GM13977 (cell line): ENCODE measurements at regions not wholly inside any gene's neighbourhood (a gene's known extent, or its start where the extent isn't known, plus 50 kb on each side); places are given as distances from the start of the nearest gene placed in this dataset.

Experiments
- DNase-seq: peaks from one replicate; pipeline ENCODE4 v3.0.0; 2012; ENCODE audit warnings: low spot score
- CTCF ChIP-seq: IDR thresholded peaks from 2 replicates; pipeline ENCODE4 v1.5.1; 2012; ENCODE audit warnings: mild to moderate bottlenecking, control low read depth; ENCODE audit not compliant: insufficient read depth; ENCODE audit errors: extremely low read depth, missing control alignments
- in situ Hi-C: fragments of 300-500 bp; cut with MboI; formaldehyde crosslinking; loops from one replicate; pipeline ENCODE4 v1.12.0; 2022; ENCODE audit warnings: low sequenced_read_pairs, low pct_unique_long_range_greater_than_20kb, mixed read lengths, inconsistent platforms; ENCODE audit not compliant: unreplicated experiment

- TF ChIP-seq CTCF, result no peak
- in situ Hi-C loops, result no loop called here
- DNase-seq, result no peak
Measured at GRCh38 chr15:39304201-39304841, 276.6 kb upstream of the THBS1 start.

- in situ Hi-C loops, result no loop called here
- no peak for DNase-seq
- no peak for TF ChIP-seq CTCF
Measured at GRCh38 chr15:39304931-39305728, 275.7 kb upstream of the THBS1 start.

GRCh38 chr15:39310633-39311032 is 270.2 kb upstream of the THBS1 start:
- in situ Hi-C loops, result no loop called here
- TF ChIP-seq CTCF, result no peak
- no peak for DNase-seq

GRCh38 chr15:39312984-39313383 is 267.9 kb upstream of the THBS1 start:
- in situ Hi-C loops, result no loop called here
- peak; percentile 10 for DNase-seq
- TF ChIP-seq CTCF, result peak; percentile 39

GRCh38 chr15:39313467-39313866 is 267.4 kb upstream of the THBS1 start:
- in situ Hi-C loops, result no loop called here
- no peak for DNase-seq
- no peak for TF ChIP-seq CTCF

GRCh38 chr15:39313881-39314280 is 267.0 kb upstream of the THBS1 start:
- TF ChIP-seq CTCF, result no peak
- no peak for DNase-seq
- in situ Hi-C loops, result no loop called here
